ENCODE measurements at regions not wholly inside any gene's neighbourhood (a gene's known extent, or its start where the extent isn't known, plus 50 kb on each side); places are given as distances from the start of the nearest gene placed in this dataset.

DNA sequence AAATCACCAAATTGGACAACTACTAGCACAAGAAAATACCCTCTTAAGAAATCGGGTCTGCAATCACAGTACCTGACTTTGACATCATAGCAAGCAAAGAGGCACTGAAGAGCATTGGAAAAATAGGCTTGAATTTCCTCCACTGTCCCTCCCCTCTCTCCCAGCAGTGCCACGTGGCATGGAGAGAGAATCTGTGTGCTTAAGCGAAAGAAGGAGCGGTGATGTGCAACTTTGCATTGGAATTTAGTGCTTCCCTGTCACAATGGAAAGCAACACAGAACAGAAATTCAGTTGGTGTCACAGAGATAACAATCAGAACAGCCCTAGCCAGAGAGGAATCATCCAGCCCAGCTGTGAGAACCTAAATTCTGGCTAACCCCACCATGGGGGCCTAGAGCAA, 207.5 kb upstream of the SLITRK3 start:
- H3K4me1 ChIP-seq (ENCODE audit: insufficient read depth, poor library complexity, severe bottlenecking): no peaks in the 10 kb centered on the region
- no peak overlapping the region for H3K27ac ChIP-seq (ENCODE audit: poor library complexity, severe bottlenecking)
- no peak for DNase-seq (ENCODE audit: low spot score)
- ATAC-seq (ENCODE audit: low read depth): no peak
- H3K9me3 ChIP-seq (ENCODE audit: severe bottlenecking): no peaks in the 10 kb centered on the region
- H3K27me3 ChIP-seq (ENCODE audit: insufficient read depth, poor library complexity, severe bottlenecking): no peaks in the 10 kb centered on the region
- no peaks in the 10 kb centered on the region for H3K36me3 ChIP-seq (ENCODE audit: low read depth)
- no peak overlapping the region for H3K4me3 ChIP-seq (ENCODE audit: severe bottlenecking)
- TF ChIP-seq, protein P1, sequence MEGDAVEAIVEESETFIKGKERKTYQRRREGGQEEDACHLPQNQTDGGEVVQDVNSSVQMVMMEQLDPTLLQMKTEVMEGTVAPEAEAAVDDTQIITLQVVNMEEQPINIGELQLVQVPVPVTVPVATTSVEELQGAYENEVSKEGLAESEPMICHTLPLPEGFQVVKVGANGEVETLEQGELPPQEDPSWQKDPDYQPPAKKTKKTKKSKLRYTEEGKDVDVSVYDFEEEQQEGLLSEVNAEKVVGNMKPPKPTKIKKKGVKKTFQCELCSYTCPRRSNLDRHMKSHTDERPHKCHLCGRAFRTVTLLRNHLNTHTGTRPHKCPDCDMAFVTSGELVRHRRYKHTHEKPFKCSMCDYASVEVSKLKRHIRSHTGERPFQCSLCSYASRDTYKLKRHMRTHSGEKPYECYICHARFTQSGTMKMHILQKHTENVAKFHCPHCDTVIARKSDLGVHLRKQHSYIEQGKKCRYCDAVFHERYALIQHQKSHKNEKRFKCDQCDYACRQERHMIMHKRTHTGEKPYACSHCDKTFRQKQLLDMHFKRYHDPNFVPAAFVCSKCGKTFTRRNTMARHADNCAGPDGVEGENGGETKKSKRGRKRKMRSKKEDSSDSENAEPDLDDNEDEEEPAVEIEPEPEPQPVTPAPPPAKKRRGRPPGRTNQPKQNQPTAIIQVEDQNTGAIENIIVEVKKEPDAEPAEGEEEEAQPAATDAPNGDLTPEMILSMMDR (IDR thresholded peaks at IDR 0.05; ENCODE audit: poor library complexity, severe bottlenecking): no peak

DNA sequence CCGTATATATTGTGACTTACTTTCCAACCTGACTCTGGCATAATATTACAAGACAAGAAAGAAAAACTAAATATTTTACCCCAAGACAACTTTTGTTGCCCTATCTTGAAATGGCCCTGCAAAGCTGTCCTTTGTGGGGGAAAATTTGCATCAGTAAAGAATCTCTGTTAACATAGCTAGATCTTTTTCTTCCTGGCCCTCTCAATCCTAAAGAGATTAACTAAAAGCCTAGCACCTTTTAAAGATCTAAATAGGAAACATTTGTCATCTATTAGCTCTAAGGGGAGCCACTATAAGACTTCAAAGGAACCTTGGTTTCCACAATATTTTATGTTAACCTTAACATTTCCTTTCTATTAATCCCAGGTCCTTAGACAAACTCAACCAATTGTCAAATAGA, 199.0 kb upstream of the SLITRK3 start:
- no peak for ATAC-seq (ENCODE audit: low read depth)

GRCh38 chr3:165393461-165393860, 197.3 kb upstream of the SLITRK3 start:
- DNase-seq (ENCODE audit: low spot score): no peak
- H3K4me1 ChIP-seq (ENCODE audit: insufficient read depth, poor library complexity, severe bottlenecking): no peaks in the 10 kb centered on the region
- H3K36me3 ChIP-seq (ENCODE audit: low read depth): no peaks in the 10 kb centered on the region
- no peaks in the 10 kb centered on the region for H3K27me3 ChIP-seq (ENCODE audit: insufficient read depth, poor library complexity, severe bottlenecking)
- H3K4me3 ChIP-seq (ENCODE audit: severe bottlenecking): no peak overlapping the region
- TF ChIP-seq, protein P1 (IDR thresholded peaks at IDR 0.05; ENCODE audit: poor library complexity, severe bottlenecking): no peak
- no peak overlapping the region for H3K27ac ChIP-seq (ENCODE audit: poor library complexity, severe bottlenecking)
- no peak for ATAC-seq (ENCODE audit: low read depth)
- H3K9me3 ChIP-seq (ENCODE audit: severe bottlenecking): no peaks in the 10 kb centered on the region

More for the DNA sequence above, 199.0 kb upstream of the SLITRK3 start:
- TF ChIP-seq, protein P1 (IDR thresholded peaks at IDR 0.05; ENCODE audit: poor library complexity, severe bottlenecking): no peak
- no peak overlapping the region for H3K27ac ChIP-seq (ENCODE audit: poor library complexity, severe bottlenecking)
- no peaks in the 10 kb centered on the region for H3K27me3 ChIP-seq (ENCODE audit: insufficient read depth, poor library complexity, severe bottlenecking)
- H3K36me3 ChIP-seq (ENCODE audit: low read depth): no peaks in the 10 kb centered on the region
- H3K4me3 ChIP-seq (ENCODE audit: severe bottlenecking): no peak overlapping the region
- no peak for DNase-seq (ENCODE audit: low spot score)
- no peaks in the 10 kb centered on the region for H3K9me3 ChIP-seq (ENCODE audit: severe bottlenecking)
- no peaks in the 10 kb centered on the region for H3K4me1 ChIP-seq (ENCODE audit: insufficient read depth, poor library complexity, severe bottlenecking)

DNA sequence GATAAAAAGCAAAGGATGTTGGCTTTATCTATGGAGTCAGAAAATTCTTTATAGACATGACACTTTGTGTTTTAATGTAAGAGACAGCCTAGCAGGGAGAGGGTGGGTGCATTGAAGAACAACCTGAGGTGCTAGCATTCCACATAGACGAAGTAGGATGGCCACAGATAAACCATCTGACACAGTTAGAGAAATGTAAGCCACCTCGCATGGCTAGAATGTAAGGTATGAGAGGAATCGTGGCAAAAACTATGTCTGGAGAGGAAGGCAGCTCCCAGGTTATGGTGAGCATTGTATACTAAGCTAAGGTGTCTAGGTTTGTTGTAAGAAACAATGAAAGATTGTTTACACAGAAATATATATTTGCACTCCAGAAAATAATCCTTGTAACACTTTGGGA, 194.0 kb upstream of the SLITRK3 start:
- H3K9me3 ChIP-seq (ENCODE audit: severe bottlenecking): no peaks in the 10 kb centered on the region
- H3K4me3 ChIP-seq (ENCODE audit: severe bottlenecking): no peak overlapping the region
- no peaks in the 10 kb centered on the region for H3K27me3 ChIP-seq (ENCODE audit: insufficient read depth, poor library complexity, severe bottlenecking)
- no peaks in the 10 kb centered on the region for H3K36me3 ChIP-seq (ENCODE audit: low read depth)
- ATAC-seq (ENCODE audit: low read depth) (no peak), DNase-seq (ENCODE audit: low spot score) (no peak)
- TF ChIP-seq, protein P1 (IDR thresholded peaks at IDR 0.05; ENCODE audit: poor library complexity, severe bottlenecking): no peak
- no peak overlapping the region for H3K27ac ChIP-seq (ENCODE audit: poor library complexity, severe bottlenecking)
- no peaks in the 10 kb centered on the region for H3K4me1 ChIP-seq (ENCODE audit: insufficient read depth, poor library complexity, severe bottlenecking)

- Histone ChIP-seq H3K27me3 (ENCODE audit: insufficient read depth, poor library complexity, severe bottlenecking) (no peaks in the 10 kb centered on the region), H3K36me3 (ENCODE audit: low read depth) (no peaks in the 10 kb centered on the region), H3K27ac (ENCODE audit: poor library complexity, severe bottlenecking) (no peak overlapping the region), H3K9me3 (ENCODE audit: severe bottlenecking) (no peaks in the 10 kb centered on the region), H3K4me1 (ENCODE audit: insufficient read depth, poor library complexity, severe bottlenecking) (no peaks in the 10 kb centered on the region), H3K4me3 (ENCODE audit: severe bottlenecking) (no peak overlapping the region)
- no peak for ATAC-seq (ENCODE audit: low read depth)
- no peak for DNase-seq (ENCODE audit: low spot score)
- TF ChIP-seq, protein P1 (IDR thresholded peaks at IDR 0.05; ENCODE audit: poor library complexity, severe bottlenecking): no peak
Measured at GRCh38 chr3:165389653-165390052, 193.5 kb upstream of the SLITRK3 start.

All from RWPE2 (cell line).